Spleen (tissue), 11 donors: ENCODE measurements at regions not wholly inside any gene's neighbourhood (a gene's known extent, or its start where the extent isn't known, plus 50 kb on each side); places are given as distances from the start of the nearest gene placed in this dataset.
"Not testable (repeated sequence)": the region's sequence is repeated elsewhere in the genome, so short reads cannot be mapped to it uniquely, and the experiment has no call there.

Experiments
- DNase-seq: peaks from one replicate; pipeline ENCODE4 v3.0.0-alpha.2; 2020
- H3K27ac ChIP-seq, 8 donors: fragments of 200-600 bp; sonication (generic) in 7 of 8; 1 replicate in 4 of 8; 2 replicates in 4 of 8; pipeline versions ENCODE4 v1.5.0 to v1.8.0; 2016 to 2021; ENCODE audit warnings: inconsistent platforms in 4 of 8, mild to moderate bottlenecking in 4 of 8, moderate library complexity in 1 of 8
- H3K27me3 ChIP-seq, 7 donors: fragments of 200-600 bp; sonication (generic) in 6 of 7; replicated peaks in 1 of 7; 1 replicate in 4 of 7; 2 replicates in 3 of 7; pipeline versions ENCODE4 v1.5.0 to v1.8.0; 2016 to 2021; ENCODE audit warnings: inconsistent platforms in 3 of 7, mild to moderate bottlenecking in 1 of 7
- H3K36me3 ChIP-seq, 6 donors: fragments of 200-600 bp; sonication (generic) in 5 of 6; 1 replicate in 4 of 6; 2 replicates in 2 of 6; pipeline versions ENCODE4 v1.5.0 to v1.8.0; 2016 to 2021; ENCODE audit warnings: inconsistent platforms in 2 of 6
- H3K4me1 ChIP-seq, 6 donors: fragments of 200-600 bp; sonication (generic) in 5 of 6; 1 replicate in 3 of 6; 2 replicates in 3 of 6; pipeline versions ENCODE4 v1.5.0 to v1.8.0; 2016 to 2021; ENCODE audit warnings: inconsistent platforms in 3 of 6
- H3K4me3 ChIP-seq, 8 donors: fragments of 200-600 bp; sonication (generic) in 7 of 8; 1 replicate in 4 of 8; 2 replicates in 4 of 8; pipeline versions ENCODE4 v1.5.0 to v1.8.0; 2016 to 2021; ENCODE audit warnings: inconsistent platforms in 4 of 8, mild to moderate bottlenecking in 4 of 8, moderate library complexity in 2 of 8
- H3K9me3 ChIP-seq, 8 donors: fragments of 200-600 bp; sonication (generic) in 7 of 8; 1 replicate in 4 of 8; 2 replicates in 4 of 8; pipeline versions ENCODE4 v1.5.0 to v1.8.0; 2016 to 2021; ENCODE audit warnings: inconsistent platforms in 4 of 8
- POLR2A ChIP-seq, 3 donors: fragments of 450-650 bp; IDR thresholded peaks; one replicate each; pipeline ENCODE4 v1.5.1; 2017; ENCODE audit warnings: antibody characterized with exemption in 3 of 3, mild to moderate bottlenecking in 1 of 3
- POLR2AphosphoS5 ChIP-seq, 3 donors: sonication (generic); formaldehyde crosslinking; IDR thresholded peaks; one replicate each; pipeline ENCODE4 v1.5.1; 2017; ENCODE audit warnings: antibody characterized with exemption in 3 of 3
- WGBS, 5 donors: extraction: QIAGEN DNeasy Blood & Tissue Kit in 3 of 5; methylation state at CpG; one replicate each; pipeline versions ENCODE4 v1.1.5 to v1.1.7; 2013 to 2018; 5-methylcytosine and 5-hydroxymethylcytosine counted together
- intact Hi-C: fragments of 100-400 bp; cut with DNase I; formaldehyde crosslinking; loops from one replicate; pipeline ENCODE4 v1.15.0; 2023; ENCODE audit warnings: low total_unique reads
- TF ChIP-seq, protein P1 (sequence below), 11 experiments: fragments of 200-600 bp in 7 of 11; fragments of 450-650 bp in 4 of 11; sonication (generic) in 4 of 11; IDR thresholded peaks in 8 of 11; conservative IDR thresholded peaks in 3 of 11; 1 replicate in 7 of 11; 2 replicates in 4 of 11; pipeline versions ENCODE4 v1.4.0 to v1.8.0; 2016 to 2021; ENCODE audit warnings: antibody characterized with exemption in 11 of 11, inconsistent platforms in 4 of 11, mild to moderate bottlenecking in 1 of 11
- donor health status: healthy with polysubstance abuse.
- donor health status: DM: no; HTN: no; CAD: no; lungs with moderate emphysema.
- donor health status: DM: no; HTN: no; CAD: no.
- donor health status: Bipolar disorder and iron deficiency.
- donor health status: healthy.
- donor health status: DM: no; HTN: no; CAD: no.
- donor health status: DM: yes; HTN: yes; CAD: no.

DNA sequence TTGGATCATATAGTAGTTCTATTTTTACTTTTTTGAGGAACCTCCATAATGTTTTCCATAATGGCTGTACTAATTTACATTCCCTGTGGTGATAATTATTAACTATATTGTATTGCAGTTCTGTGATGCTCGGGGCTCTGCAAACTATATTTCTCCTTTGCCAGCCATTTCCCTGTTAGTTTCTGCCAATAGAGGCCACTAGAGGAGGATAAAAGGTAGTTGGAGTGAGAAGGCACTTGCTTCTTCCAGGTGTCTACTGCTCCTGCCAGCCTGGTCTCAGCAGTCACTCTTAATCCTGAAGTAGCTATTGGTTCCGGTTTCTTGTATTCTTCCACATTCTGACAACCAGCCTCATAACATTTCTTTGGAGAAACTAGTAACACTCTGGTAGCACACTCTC, 233.9 kb upstream of the GBE1 start:
- WGBS, 5 donors = 50 to 97% (median 73%) methylated on average over 2 of the region's 2 CpGs
- Histone ChIP-seq H3K9me3 (peaks cover 0 to 8% (median 0%) of the 10 kb centered on the region in 8 donors), H3K4me1 (no peaks in the 10 kb centered on the region), H3K27ac (no peak overlapping the region), H3K27me3 (no peaks in the 10 kb centered on the region), H3K4me3 (no peak overlapping the region), H3K36me3 (no peaks in the 10 kb centered on the region)
- TF ChIP-seq, protein P1, sequence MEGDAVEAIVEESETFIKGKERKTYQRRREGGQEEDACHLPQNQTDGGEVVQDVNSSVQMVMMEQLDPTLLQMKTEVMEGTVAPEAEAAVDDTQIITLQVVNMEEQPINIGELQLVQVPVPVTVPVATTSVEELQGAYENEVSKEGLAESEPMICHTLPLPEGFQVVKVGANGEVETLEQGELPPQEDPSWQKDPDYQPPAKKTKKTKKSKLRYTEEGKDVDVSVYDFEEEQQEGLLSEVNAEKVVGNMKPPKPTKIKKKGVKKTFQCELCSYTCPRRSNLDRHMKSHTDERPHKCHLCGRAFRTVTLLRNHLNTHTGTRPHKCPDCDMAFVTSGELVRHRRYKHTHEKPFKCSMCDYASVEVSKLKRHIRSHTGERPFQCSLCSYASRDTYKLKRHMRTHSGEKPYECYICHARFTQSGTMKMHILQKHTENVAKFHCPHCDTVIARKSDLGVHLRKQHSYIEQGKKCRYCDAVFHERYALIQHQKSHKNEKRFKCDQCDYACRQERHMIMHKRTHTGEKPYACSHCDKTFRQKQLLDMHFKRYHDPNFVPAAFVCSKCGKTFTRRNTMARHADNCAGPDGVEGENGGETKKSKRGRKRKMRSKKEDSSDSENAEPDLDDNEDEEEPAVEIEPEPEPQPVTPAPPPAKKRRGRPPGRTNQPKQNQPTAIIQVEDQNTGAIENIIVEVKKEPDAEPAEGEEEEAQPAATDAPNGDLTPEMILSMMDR (IDR thresholded peaks at IDR 0.05 in 8 of 11, conservative IDR thresholded peaks at IDR 0.05 in 3 of 11) = no peak
- TF ChIP-seq POLR2A (IDR thresholded peaks at IDR 0.05) (no peak), POLR2AphosphoS5 (IDR thresholded peaks at IDR 0.05) (no peak)
- intact Hi-C loops = no loop called here
- no peak for DNase-seq

DNA sequence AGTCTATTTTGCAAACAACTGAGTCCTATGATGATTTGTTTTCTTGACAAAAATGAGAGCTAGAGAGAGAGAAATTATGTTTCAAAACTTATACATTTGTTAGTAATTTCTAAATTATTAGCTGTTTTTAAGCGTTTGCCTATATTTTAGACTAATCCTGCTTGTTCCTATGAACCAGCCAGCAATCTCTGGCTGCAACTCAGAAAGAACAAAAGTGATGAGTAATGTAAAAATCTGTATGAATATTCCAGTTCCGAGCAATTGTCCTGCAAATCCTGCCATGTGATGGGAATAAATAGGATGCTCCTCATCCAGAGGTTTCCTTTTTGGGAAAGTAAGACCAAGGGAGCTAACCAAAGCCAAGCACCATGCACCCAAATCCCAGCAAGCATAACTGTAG, 228.3 kb upstream of the GBE1 start:
- DNase-seq = no peak
- Histone ChIP-seq H3K27me3 (no peaks in the 10 kb centered on the region), H3K4me3 (no peak overlapping the region), H3K27ac (no peak overlapping the region), H3K4me1 (no peaks in the 10 kb centered on the region), H3K9me3 (peaks cover 0 to 9% (median 0%) of the 10 kb centered on the region in 8 donors), H3K36me3 (no peaks in the 10 kb centered on the region)
- TF ChIP-seq POLR2AphosphoS5 (IDR thresholded peaks at IDR 0.05) = no peak
- TF ChIP-seq, protein P1 (IDR thresholded peaks at IDR 0.05 in 8 of 11, conservative IDR thresholded peaks at IDR 0.05 in 3 of 11) = no peak
- no peak for TF ChIP-seq POLR2A (IDR thresholded peaks at IDR 0.05)
- intact Hi-C loops = no loop called here
- WGBS, 5 donors = 73 to 94% (median 89%) methylated on average over 2 of the region's 2 CpGs

DNA sequence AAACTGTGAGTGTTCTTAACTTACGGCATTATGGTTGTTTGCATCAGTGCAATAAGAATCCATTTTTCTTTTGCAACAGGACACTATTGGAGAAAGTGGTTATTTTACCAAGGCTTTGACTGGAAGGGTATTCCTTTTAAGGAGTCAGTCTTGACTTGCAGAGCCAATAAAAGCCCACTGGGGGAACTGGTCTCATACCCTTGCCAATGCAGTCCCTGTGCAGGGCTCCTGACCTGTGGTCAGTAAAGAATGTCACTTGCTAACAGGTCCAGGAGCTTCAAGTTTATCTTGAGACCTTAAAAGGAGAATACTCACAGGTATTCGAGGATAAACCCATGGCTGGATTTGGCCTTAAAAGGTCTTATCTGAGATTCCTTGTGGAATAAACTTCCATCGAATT, 227.8 kb upstream of the GBE1 start:
- H3K4me1 ChIP-seq = no peaks in the 10 kb centered on the region
- peaks cover 0 to 9% (median 0%) of the 10 kb centered on the region in 8 donors for H3K9me3 ChIP-seq
- WGBS, 5 donors = 88 to 94% (median 91%) methylated on average over 3 of the region's 3 CpGs
- H3K4me3 ChIP-seq = no peak overlapping the region
- no peak overlapping the region for H3K27ac ChIP-seq
- TF ChIP-seq POLR2A (IDR thresholded peaks at IDR 0.05) (no peak), POLR2AphosphoS5 (IDR thresholded peaks at IDR 0.05) (no peak)
- TF ChIP-seq, protein P1 (IDR thresholded peaks at IDR 0.05 in 8 of 11, conservative IDR thresholded peaks at IDR 0.05 in 3 of 11) = no peak
- no peaks in the 10 kb centered on the region for H3K27me3 ChIP-seq
- no peak for DNase-seq
- no peaks in the 10 kb centered on the region for H3K36me3 ChIP-seq
- intact Hi-C loops = no loop called here

DNA sequence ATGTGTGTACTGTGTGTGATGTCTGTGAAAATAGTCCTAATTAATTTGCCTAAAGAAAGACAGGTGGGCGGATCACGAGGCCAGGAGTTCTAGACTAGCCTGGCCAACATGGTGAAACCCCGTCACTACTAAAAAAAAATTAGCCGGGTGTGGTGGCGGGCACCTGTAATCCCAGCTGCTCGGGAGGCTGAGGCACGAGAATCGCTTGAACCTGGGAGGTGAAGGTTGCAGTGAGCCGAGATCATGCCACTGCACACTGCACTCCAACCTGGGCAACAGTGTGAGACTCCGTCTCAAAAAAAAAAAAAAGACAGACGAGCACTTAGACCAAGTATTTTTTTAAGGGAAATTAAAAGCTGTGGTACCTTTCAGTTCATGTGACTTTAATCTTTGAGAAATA, 226.0 kb upstream of the GBE1 start:
- WGBS, 5 donors = 92 to 97% (median 93%) methylated on average over 11 of the region's 11 CpGs
- DNase-seq, intact Hi-C loops, H3K27me3 ChIP-seq, H3K4me3 ChIP-seq, H3K27ac ChIP-seq, H3K4me1 ChIP-seq, H3K9me3 ChIP-seq, H3K36me3 ChIP-seq: not testable (repeated sequence)
